ENCODE measurements at regions not wholly inside any gene's neighbourhood (a gene's known extent, or its start where the extent isn't known, plus 50 kb on each side); places are given as distances from the start of the nearest gene placed in this dataset.

- no peak overlapping the region for H3K27ac Mint-ChIP-seq
- H3K36me3 Mint-ChIP-seq (ENCODE audit: low read depth) = no peaks in the 10 kb centered on the region
- no peaks in the 10 kb centered on the region for H3K27me3 Mint-ChIP-seq (ENCODE audit: low read depth)
- H3K9me3 Mint-ChIP-seq = no peaks in the 10 kb centered on the region
- no peaks in the 10 kb centered on the region for H3K4me1 Mint-ChIP-seq (ENCODE audit: low read depth)
- no peak overlapping the region for H3K4me3 Mint-ChIP-seq
These were observed 158.1 kb upstream of the SKOR2 start for GRCh38 chr18:47409519-47409918.

GRCh38 chr18:47407736-47408135 is 156.3 kb upstream of the SKOR2 start:
- H3K27ac Mint-ChIP-seq = no peak overlapping the region
- H3K27me3 Mint-ChIP-seq (ENCODE audit: low read depth) = no peaks in the 10 kb centered on the region
- no peaks in the 10 kb centered on the region for H3K4me1 Mint-ChIP-seq (ENCODE audit: low read depth)
- H3K36me3 Mint-ChIP-seq (ENCODE audit: low read depth) = no peaks in the 10 kb centered on the region
- H3K9me3 Mint-ChIP-seq = no peaks in the 10 kb centered on the region
- H3K4me3 Mint-ChIP-seq = no peak overlapping the region

- Mint-ChIP-seq H3K27me3 (ENCODE audit: low read depth) (no peaks in the 10 kb centered on the region), H3K36me3 (ENCODE audit: low read depth) (no peaks in the 10 kb centered on the region), H3K4me1 (ENCODE audit: low read depth) (no peaks in the 10 kb centered on the region), H3K4me3 (no peak overlapping the region), H3K27ac (peak overlapping the region; percentile 3), H3K9me3 (no peaks in the 10 kb centered on the region)
These were observed 153.4 kb upstream of the SKOR2 start for GRCh38 chr18:47404845-47405244.

- no peaks in the 10 kb centered on the region for H3K9me3 Mint-ChIP-seq
- H3K4me1 Mint-ChIP-seq (ENCODE audit: low read depth) = no peaks in the 10 kb centered on the region
- no peak overlapping the region for H3K4me3 Mint-ChIP-seq
- no peaks in the 10 kb centered on the region for H3K36me3 Mint-ChIP-seq (ENCODE audit: low read depth)
- no peaks in the 10 kb centered on the region for H3K27me3 Mint-ChIP-seq (ENCODE audit: low read depth)
- H3K27ac Mint-ChIP-seq = no peak overlapping the region
These were observed 152.5 kb upstream of the SKOR2 start for GRCh38 chr18:47403949-47404348.

- Mint-ChIP-seq H3K9me3 (no peaks in the 10 kb centered on the region), H3K36me3 (ENCODE audit: low read depth) (no peaks in the 10 kb centered on the region), H3K27ac (no peak overlapping the region), H3K27me3 (ENCODE audit: low read depth) (no peaks in the 10 kb centered on the region), H3K4me3 (no peak overlapping the region), H3K4me1 (ENCODE audit: low read depth) (no peaks in the 10 kb centered on the region)
These were observed 151.9 kb upstream of the SKOR2 start for GRCh38 chr18:47403317-47403716.

- Mint-ChIP-seq H3K4me1 (ENCODE audit: low read depth) (no peaks in the 10 kb centered on the region), H3K27me3 (ENCODE audit: low read depth) (no peaks in the 10 kb centered on the region), H3K9me3 (no peaks in the 10 kb centered on the region), H3K36me3 (ENCODE audit: low read depth) (no peaks in the 10 kb centered on the region), H3K4me3 (no peak overlapping the region), H3K27ac (no peak overlapping the region)
These were observed 148.0 kb upstream of the SKOR2 start for GRCh38 chr18:47399475-47399874.

GRCh38 chr18:47397671-47398319 is 146.3 kb upstream of the SKOR2 start:
- Mint-ChIP-seq H3K36me3 (ENCODE audit: low read depth) (no peaks in the 10 kb centered on the region), H3K4me3 (no peak overlapping the region), H3K27ac (no peak overlapping the region), H3K4me1 (ENCODE audit: low read depth) (no peaks in the 10 kb centered on the region), H3K27me3 (ENCODE audit: low read depth) (no peaks in the 10 kb centered on the region), H3K9me3 (no peaks in the 10 kb centered on the region)

- Mint-ChIP-seq H3K9me3 (no peaks in the 10 kb centered on the region), H3K27me3 (ENCODE audit: low read depth) (peaks cover 12% of the 10 kb centered on the region), H3K4me1 (ENCODE audit: low read depth) (no peaks in the 10 kb centered on the region), H3K27ac (no peak overlapping the region), H3K4me3 (no peak overlapping the region), H3K36me3 (ENCODE audit: low read depth) (no peaks in the 10 kb centered on the region)
These were observed 140.2 kb upstream of the SKOR2 start for GRCh38 chr18:47391665-47392064.

- H3K9me3 Mint-ChIP-seq = no peaks in the 10 kb centered on the region
- no peaks in the 10 kb centered on the region for H3K4me1 Mint-ChIP-seq (ENCODE audit: low read depth)
- H3K27ac Mint-ChIP-seq = no peak overlapping the region
- H3K36me3 Mint-ChIP-seq (ENCODE audit: low read depth) = no peaks in the 10 kb centered on the region
- peaks cover 12% of the 10 kb centered on the region for H3K27me3 Mint-ChIP-seq (ENCODE audit: low read depth)
- no peak overlapping the region for H3K4me3 Mint-ChIP-seq
These were observed 139.1 kb upstream of the SKOR2 start for GRCh38 chr18:47390410-47391024.

GRCh38 chr18:47389210-47389609 is 137.8 kb upstream of the SKOR2 start:
- no peaks in the 10 kb centered on the region for H3K9me3 Mint-ChIP-seq
- H3K27me3 Mint-ChIP-seq (ENCODE audit: low read depth) = peaks cover 12% of the 10 kb centered on the region
- H3K36me3 Mint-ChIP-seq (ENCODE audit: low read depth) = no peaks in the 10 kb centered on the region
- H3K4me1 Mint-ChIP-seq (ENCODE audit: low read depth) = no peaks in the 10 kb centered on the region
- H3K4me3 Mint-ChIP-seq = no peak overlapping the region
- no peak overlapping the region for H3K27ac Mint-ChIP-seq

- peaks cover 12% of the 10 kb centered on the region for H3K27me3 Mint-ChIP-seq (ENCODE audit: low read depth)
- no peak overlapping the region for H3K4me3 Mint-ChIP-seq
- H3K9me3 Mint-ChIP-seq = no peaks in the 10 kb centered on the region
- no peaks in the 10 kb centered on the region for H3K4me1 Mint-ChIP-seq (ENCODE audit: low read depth)
- H3K27ac Mint-ChIP-seq = no peak overlapping the region
- no peaks in the 10 kb centered on the region for H3K36me3 Mint-ChIP-seq (ENCODE audit: low read depth)
These were observed 136.4 kb upstream of the SKOR2 start for GRCh38 chr18:47387864-47388263.

- H3K4me3 Mint-ChIP-seq = no peak overlapping the region
- no peaks in the 10 kb centered on the region for H3K27me3 Mint-ChIP-seq (ENCODE audit: low read depth)
- H3K4me1 Mint-ChIP-seq (ENCODE audit: low read depth) = no peaks in the 10 kb centered on the region
- H3K27ac Mint-ChIP-seq = no peak overlapping the region
- no peaks in the 10 kb centered on the region for H3K9me3 Mint-ChIP-seq
- H3K36me3 Mint-ChIP-seq (ENCODE audit: low read depth) = no peaks in the 10 kb centered on the region
These were observed 132.3 kb upstream of the SKOR2 start for GRCh38 chr18:47383729-47384128.

- H3K9me3 Mint-ChIP-seq = no peaks in the 10 kb centered on the region
- no peaks in the 10 kb centered on the region for H3K4me1 Mint-ChIP-seq (ENCODE audit: low read depth)
- no peak overlapping the region for H3K4me3 Mint-ChIP-seq
- no peaks in the 10 kb centered on the region for H3K36me3 Mint-ChIP-seq (ENCODE audit: low read depth)
- no peak overlapping the region for H3K27ac Mint-ChIP-seq
- no peaks in the 10 kb centered on the region for H3K27me3 Mint-ChIP-seq (ENCODE audit: low read depth)
These were observed 130.6 kb upstream of the SKOR2 start for GRCh38 chr18:47381975-47382570.

GRCh38 chr18:47380153-47380552 is 128.7 kb upstream of the SKOR2 start:
- H3K9me3 Mint-ChIP-seq = no peaks in the 10 kb centered on the region
- H3K4me1 Mint-ChIP-seq (ENCODE audit: low read depth) = no peaks in the 10 kb centered on the region
- no peaks in the 10 kb centered on the region for H3K36me3 Mint-ChIP-seq (ENCODE audit: low read depth)
- H3K27ac Mint-ChIP-seq = no peak overlapping the region
- no peak overlapping the region for H3K4me3 Mint-ChIP-seq
- no peaks in the 10 kb centered on the region for H3K27me3 Mint-ChIP-seq (ENCODE audit: low read depth)

GRCh38 chr18:47373465-47373864 is 122.0 kb upstream of the SKOR2 start:
- Mint-ChIP-seq H3K36me3 (ENCODE audit: low read depth) (no peaks in the 10 kb centered on the region), H3K4me3 (no peak overlapping the region), H3K9me3 (no peaks in the 10 kb centered on the region), H3K27ac (no peak overlapping the region), H3K4me1 (ENCODE audit: low read depth) (no peaks in the 10 kb centered on the region), H3K27me3 (ENCODE audit: low read depth) (no peaks in the 10 kb centered on the region)

Data from T-helper 1 cell treated with Interleukin-12 subunit alpha and Interleukin-12 subunit beta and Interleukin-4 antibody, amounts not matched to agents 30 μg/mL and 1 μg/mL, for 36 hours (primary cell).